ENCODE measurements at regions not wholly inside any gene's neighbourhood (a gene's known extent, or its start where the extent isn't known, plus 50 kb on each side); places are given as distances from the start of the nearest gene placed in this dataset.

GRCh38 chr7:134391223-134391622 is 67.7 kb downstream of the AKR1B1 start:
- H2AFZ ChIP-seq (ENCODE audit: low read depth, low read length), result no peak overlapping the region
- H3K9me3 ChIP-seq (replicated peaks; ENCODE audit: control insufficient read depth, insufficient read depth, low read length), result no peaks in the 10 kb centered on the region
- H3K27ac ChIP-seq (ENCODE audit: insufficient read depth, low read depth, low read length), result no peak overlapping the region
- H3K79me2 ChIP-seq (ENCODE audit: control insufficient read depth, insufficient read depth, low read length), result no peaks in the 10 kb centered on the region
- intact Hi-C loops (cut with micrococcal nuclease) (no loop called here), dilution Hi-C loops (cut with MboI; ENCODE audit: extremely low pct_ligation_motif_present, low sequenced_read_pairs) (no loop called here)
- ChIA-PET CTCF (no interaction called here), POLR2A (no interaction called here)
- no TSS peak for BruUV-seq (replicated peaks)
- no peak overlapping the region for H3K4me3 ChIP-seq (replicated peaks in 1 of 3; ENCODE audit: insufficient read depth in 1 of 3, low read depth in 1 of 3, low read length in 3 of 3)
- no peaks in the 10 kb centered on the region for H3K4me1 ChIP-seq (ENCODE audit: control insufficient read depth, extremely low read depth, insufficient read depth, low read length)
- H3K27me3 ChIP-seq (ENCODE audit: control insufficient read depth in 2 of 2, insufficient read depth in 2 of 2, low read length in 2 of 2), result peaks cover 0 to 2% of the 10 kb centered on the region in 2 experiments
- TF ChIP-seq CTCF (IDR thresholded peaks at IDR 0.05; ENCODE audit: extremely low read depth in 1 of 2, insufficient read depth in 1 of 2, low read depth in 1 of 2, low read length in 2 of 2) (no peak), JUN (IDR thresholded peaks at IDR 0.05; ENCODE audit: borderline replicate concordance, insufficient read depth, insufficient read length, low read depth) (no peak)
- H3K9ac ChIP-seq (replicated peaks; ENCODE audit: extremely low read depth, insufficient read depth, low read length), result no peak overlapping the region
- DNase-seq (ENCODE audit: low read depth, low spot score), result no peak
- FAIRE-seq, result no peak
- no peaks in the 10 kb centered on the region for H3K36me3 ChIP-seq (ENCODE audit: control insufficient read depth in 2 of 2, extremely low read depth in 1 of 2, insufficient read depth in 2 of 2, low read length in 2 of 2)
- no peak overlapping the region for H3K4me2 ChIP-seq (ENCODE audit: insufficient read depth, low read length)
- H4K20me1 ChIP-seq (replicated peaks; ENCODE audit: control insufficient read depth, extremely low read depth, insufficient read depth, low read length), result no peaks in the 10 kb centered on the region
- no peaks in the 10 kb centered on the region for H3K9me1 ChIP-seq (replicated peaks; ENCODE audit: control insufficient read depth, extremely low read depth, insufficient read depth, low read length)

GRCh38 chr7:134388336-134389019 is 70.4 kb downstream of the AKR1B1 start:
- CTCF ChIA-PET, result no interaction called here
- peaks cover 0 to 2% of the 10 kb centered on the region in 2 experiments for H3K27me3 ChIP-seq (ENCODE audit: control insufficient read depth in 2 of 2, insufficient read depth in 2 of 2, low read length in 2 of 2)
- H3K79me2 ChIP-seq (ENCODE audit: control insufficient read depth, insufficient read depth, low read length), result no peaks in the 10 kb centered on the region
- H3K27ac ChIP-seq (ENCODE audit: insufficient read depth, low read depth, low read length), result no peak overlapping the region
- no peaks in the 10 kb centered on the region for H3K9me3 ChIP-seq (replicated peaks; ENCODE audit: control insufficient read depth, insufficient read depth, low read length)
- dilution Hi-C loops (cut with MboI; ENCODE audit: extremely low pct_ligation_motif_present, low sequenced_read_pairs) (no loop called here), intact Hi-C loops (cut with micrococcal nuclease) (no loop called here)
- H2AFZ ChIP-seq (ENCODE audit: low read depth, low read length), result no peak overlapping the region
- H3K36me3 ChIP-seq (ENCODE audit: control insufficient read depth in 2 of 2, extremely low read depth in 1 of 2, insufficient read depth in 2 of 2, low read length in 2 of 2), result no peaks in the 10 kb centered on the region
- TF ChIP-seq, protein P1, sequence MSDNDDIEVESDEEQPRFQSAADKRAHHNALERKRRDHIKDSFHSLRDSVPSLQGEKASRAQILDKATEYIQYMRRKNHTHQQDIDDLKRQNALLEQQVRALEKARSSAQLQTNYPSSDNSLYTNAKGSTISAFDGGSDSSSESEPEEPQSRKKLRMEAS (IDR thresholded peaks at IDR 0.05; ENCODE audit: insufficient read depth, insufficient read length), result no peak
- TF ChIP-seq EZH2 (IDR thresholded peaks at IDR 0.05; ENCODE audit: borderline replicate concordance, low read depth, low read length, severe bottlenecking) (no peak), FOS (IDR thresholded peaks at IDR 0.05; ENCODE audit: borderline replicate concordance, insufficient read depth, low read length) (no peak), GATA2 (IDR thresholded peaks at IDR 0.05; ENCODE audit: insufficient read depth, insufficient read length, low read depth, low read length) (no peak), JUN (IDR thresholded peaks at IDR 0.05; ENCODE audit: borderline replicate concordance, insufficient read depth, insufficient read length, low read depth) (no peak), POLR2A (IDR thresholded peaks at IDR 0.05; ENCODE audit: low read depth, low read length) (no peak), POLR2AphosphoS5 (IDR thresholded peaks at IDR 0.05; ENCODE audit: insufficient read depth, low read depth, low read length) (no peak), CTCF (IDR thresholded peaks at IDR 0.05; ENCODE audit: extremely low read depth in 1 of 2, insufficient read depth in 1 of 2, low read depth in 1 of 2, low read length in 2 of 2) (no peak), MYC (IDR thresholded peaks at IDR 0.05; ENCODE audit: low read depth, low read length) (no peak)
- H3K4me3 ChIP-seq (replicated peaks in 1 of 3; ENCODE audit: insufficient read depth in 1 of 3, low read depth in 1 of 3, low read length in 3 of 3), result no peak overlapping the region
- POLR2A ChIA-PET, result no interaction called here
- no peaks in the 10 kb centered on the region for H4K20me1 ChIP-seq (replicated peaks; ENCODE audit: control insufficient read depth, extremely low read depth, insufficient read depth, low read length)
- FAIRE-seq (no peak), DNase-seq (ENCODE audit: low read depth, low spot score) (no peak)
- no TSS peak for BruUV-seq (replicated peaks)
- H3K9ac ChIP-seq (replicated peaks; ENCODE audit: extremely low read depth, insufficient read depth, low read length), result no peak overlapping the region
- H3K9me1 ChIP-seq (replicated peaks; ENCODE audit: control insufficient read depth, extremely low read depth, insufficient read depth, low read length), result no peaks in the 10 kb centered on the region
- H3K4me1 ChIP-seq (ENCODE audit: control insufficient read depth, extremely low read depth, insufficient read depth, low read length), result no peaks in the 10 kb centered on the region
- H3K4me2 ChIP-seq (ENCODE audit: insufficient read depth, low read length), result no peak overlapping the region
